LHCN-M2 (cell line): ENCODE measurements at regions not wholly inside any gene's neighbourhood (a gene's known extent, or its start where the extent isn't known, plus 50 kb on each side); places are given as distances from the start of the nearest gene placed in this dataset.
"Not testable (repeated sequence)": the region's sequence is repeated elsewhere in the genome, so short reads cannot be mapped to it uniquely, and the experiment has no call there.

Experiments
- DNase-seq: peaks from one replicate; pipeline ENCODE4 v3.0.0-alpha.2; 2012; ENCODE audit warnings: low read depth

DNA sequence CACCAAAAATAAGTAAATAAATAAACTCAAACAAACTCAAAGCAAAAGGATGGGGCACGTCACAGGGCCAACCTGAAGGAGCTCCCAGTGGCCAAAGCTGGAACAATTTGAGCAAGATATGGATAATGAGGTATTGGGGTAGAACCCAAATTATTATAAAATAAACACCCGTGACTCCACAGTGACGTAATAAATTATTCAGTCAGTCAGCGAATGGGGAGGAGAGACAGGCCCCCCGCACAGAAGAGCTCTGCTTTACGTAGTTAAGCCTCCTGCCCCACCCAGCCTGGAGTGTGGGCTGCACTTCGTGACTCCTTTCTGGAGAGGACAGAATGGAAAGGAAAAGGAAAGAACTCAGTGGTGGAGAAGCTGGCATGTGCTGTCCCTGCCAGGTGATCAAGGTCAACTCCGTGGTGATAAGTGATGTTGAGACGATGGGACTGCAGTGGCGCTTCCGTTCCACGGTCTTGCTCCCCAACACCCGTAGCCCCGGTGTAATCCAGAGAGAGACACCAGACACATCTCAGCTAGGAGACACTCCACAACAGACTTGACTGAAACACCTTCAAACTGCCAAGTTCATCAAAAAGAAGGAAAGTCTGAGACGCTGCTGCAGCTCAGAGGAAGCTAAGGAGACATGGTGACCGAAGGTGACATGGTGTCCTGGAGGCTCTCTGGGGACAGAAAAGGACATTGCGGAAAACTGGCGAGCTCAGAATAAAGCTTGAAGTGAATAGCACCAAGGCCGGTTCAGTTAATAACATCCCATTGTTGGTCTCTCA lies 83.3 kb upstream of the COL5A1 start:
- DNase-seq, result no peak

DNA sequence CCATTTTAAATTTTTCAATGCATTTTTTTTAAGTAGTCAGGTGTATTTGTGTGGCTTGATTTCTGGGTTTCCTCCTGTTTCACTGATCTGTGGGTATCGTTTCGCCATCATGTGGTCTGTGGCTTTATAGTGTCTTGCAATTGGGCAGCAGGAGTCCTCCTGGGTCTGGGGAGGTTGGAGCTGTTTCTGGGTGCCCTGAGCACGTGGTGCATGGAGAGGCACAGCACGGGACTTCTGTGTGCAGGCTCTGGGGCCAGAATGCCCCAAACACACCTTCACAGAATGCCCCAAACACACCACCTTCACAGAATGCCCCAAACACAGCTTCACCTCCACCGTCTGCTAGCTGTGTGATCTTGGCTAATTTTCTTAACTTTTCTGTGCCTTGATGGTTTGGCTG lies 82.6 kb upstream of the COL5A1 start:
- no peak for DNase-seq

DNA sequence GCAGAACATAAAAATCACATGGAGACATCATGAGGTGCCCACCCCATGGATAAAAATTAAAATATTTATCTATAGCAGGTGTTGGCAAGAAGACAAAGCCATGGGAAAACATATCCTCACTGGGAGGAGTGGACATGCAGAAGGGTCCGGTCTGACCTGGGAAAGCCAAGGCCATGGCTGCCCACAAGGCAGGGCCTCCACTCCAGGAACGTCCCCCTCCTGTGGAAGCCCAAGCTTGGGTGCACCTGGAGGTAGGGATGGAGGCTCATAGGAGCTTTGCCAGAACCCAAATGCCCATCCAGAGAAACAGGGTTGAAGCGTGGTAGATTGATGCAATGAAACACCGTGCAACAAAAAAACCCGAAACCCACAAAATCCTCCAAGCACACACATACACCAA lies 81.4 kb upstream of the COL5A1 start:
- DNase-seq, result no peak

DNA sequence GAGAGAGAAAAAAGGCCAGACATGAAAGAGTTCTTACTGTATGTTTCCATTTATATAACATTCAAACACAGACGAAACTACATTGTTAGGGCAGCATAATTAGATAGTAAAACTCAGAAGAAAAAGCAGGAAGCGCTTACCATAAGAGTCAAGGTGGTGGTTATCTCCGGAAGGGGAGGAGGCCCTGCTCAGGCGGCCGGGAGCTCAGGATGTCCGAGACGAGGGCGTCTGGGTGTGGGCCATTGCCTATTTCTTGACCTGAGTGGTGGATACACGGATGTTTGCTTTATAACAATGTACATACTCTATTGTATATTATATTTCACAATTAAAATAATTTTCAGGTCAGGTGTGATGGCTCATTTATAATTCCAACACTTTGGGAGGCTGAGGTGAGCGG lies 80.9 kb upstream of the COL5A1 start:
- no peak for DNase-seq

DNA sequence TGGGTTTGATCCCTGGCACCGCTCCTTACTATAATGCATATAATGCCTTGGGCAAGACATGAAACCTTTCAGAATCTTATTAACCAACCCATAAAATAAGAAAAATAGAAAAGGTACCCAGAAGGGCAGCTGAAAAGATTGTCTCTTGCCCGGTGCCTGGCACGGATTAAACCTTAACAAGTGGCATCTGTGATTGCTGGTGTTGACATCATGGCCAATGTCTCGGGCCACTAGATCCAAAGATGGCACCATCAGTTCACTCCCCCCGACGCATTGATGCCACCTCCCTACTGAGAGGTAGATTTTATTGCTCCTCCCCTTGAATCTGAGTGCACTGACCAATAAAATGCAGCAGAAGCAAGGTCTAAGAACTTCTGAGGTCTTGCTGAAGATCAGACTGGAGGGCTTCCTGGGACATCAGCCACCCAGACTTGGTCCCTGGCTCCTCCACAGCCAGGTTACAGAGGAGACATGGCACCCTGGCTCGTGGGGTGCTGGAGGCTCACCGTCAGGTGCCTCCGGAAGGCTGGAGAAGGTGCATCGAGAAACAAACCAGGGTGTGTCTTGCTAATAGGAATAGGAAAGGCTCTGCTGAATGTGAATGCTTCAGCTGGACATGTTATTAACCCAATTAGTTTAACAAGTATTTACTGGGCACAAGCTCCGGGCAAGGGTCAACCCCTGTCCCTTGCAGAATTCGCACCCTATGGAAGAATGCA lies 80.0 kb upstream of the COL5A1 start:
- DNase-seq, result no peak

DNA sequence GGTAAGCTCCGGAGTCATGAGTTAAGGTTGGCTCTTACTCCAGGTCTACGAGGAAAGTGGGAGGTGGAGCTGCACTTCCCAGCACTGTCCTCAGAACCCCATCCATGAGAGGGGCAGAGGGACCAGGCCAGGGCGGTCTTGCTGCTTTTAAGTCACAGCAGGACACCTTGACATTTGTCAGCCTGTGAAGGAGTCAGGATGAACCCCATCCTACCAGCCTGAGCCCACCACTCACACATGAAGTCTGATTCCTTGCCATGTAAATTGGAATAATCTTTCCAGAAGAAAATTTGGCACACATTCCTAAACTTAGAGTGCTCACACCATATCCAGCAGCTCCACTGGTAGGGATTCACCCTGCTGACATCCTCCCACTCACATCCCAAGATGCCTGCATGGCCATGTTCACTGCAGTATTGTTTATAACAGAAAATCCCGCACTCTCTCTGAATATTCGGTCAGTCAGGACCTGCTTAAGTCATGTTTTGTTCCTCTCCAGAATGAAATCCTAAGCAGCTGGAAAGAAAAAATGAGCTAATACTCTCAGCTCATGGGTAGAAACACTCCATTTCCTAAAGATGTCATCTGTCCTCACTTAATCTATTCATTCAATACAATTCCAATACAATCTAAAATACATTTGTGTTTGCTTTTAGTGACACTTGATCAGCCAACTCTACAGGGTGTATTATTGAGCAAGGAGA lies 79.3 kb upstream of the COL5A1 start:
- DNase-seq, result no peak

DNA sequence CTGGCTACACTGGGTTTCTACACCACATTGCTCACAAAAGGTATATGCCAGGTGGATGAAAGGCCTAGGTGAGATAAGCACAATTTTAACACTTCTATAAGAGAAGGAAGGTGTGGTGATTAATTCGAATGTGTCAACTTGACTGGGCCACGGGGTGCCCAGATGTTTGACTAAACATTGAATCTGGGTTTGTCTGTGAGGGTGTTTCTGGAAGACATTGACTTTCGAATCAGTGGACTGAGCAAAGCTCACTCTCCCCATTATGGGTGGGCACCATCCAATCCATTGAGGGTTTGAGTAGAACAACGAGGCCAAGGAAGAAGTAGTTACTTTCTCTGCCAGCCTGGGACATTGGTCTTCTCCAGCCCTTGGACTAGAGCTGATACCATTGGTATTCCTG lies 78.2 kb upstream of the COL5A1 start:
- DNase-seq, result no peak

DNA sequence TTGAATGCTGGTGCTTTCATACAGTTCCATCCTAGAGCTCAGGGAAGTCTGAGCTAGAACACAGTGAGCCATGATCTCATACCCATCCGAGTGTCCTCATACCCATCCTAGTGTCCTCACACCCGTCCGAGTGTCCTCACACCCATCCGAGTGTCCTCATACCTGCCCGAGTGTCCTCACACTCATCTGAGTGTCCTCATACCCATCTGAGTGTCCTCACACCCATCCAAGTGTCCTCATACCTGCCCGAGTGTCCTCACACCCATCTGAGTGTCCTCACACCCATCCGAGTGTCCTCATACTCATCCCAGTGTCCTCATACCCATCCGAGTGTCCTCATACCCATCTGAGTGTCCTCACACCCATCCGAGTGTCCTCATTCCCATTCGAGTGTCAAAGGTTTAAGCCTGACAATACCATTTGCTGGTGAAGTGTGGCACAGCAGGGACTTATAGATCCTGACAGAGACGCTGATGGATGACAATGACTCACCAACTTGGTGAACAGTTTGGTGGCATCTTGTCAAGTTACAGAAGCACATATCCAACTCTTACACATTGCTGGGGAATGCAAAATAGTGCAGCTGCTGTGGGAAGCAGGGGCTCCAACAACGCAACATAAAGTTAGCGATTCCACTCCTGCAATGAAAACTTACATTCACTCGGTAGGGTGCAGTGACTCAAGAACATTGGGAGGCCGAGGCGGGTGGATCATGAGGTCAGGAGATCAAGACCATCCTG lies 77.0 kb upstream of the COL5A1 start:
- peak; percentile 95 for DNase-seq

DNA sequence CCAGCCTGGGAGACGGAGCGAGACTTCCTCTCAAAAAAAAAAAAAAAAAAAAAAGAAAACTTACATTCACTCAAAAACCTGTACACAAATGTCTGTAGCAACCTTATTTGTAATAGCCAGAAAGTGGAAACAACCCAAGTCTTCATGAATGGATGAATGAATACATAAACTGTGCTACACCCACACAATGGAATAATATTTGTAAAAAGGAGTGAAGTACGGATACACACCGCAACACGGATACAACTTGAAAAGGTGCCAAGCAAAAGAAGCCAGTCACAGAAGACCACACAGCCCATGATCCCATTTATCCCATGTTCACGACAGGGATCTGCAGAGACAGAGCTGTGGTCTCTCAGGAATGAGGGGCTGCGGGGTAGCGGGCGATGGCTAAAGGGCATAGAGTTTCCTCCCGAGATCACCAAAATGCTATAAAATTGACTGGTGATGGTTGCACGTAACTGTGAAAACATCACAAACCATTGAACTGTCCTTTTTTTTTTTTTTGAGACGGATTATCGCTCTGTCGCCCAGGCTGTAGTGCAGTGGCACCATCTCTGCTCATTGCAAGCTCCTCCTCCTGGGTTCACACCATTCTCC lies 76.2 kb upstream of the COL5A1 start:
- DNase-seq, result no peak

DNA sequence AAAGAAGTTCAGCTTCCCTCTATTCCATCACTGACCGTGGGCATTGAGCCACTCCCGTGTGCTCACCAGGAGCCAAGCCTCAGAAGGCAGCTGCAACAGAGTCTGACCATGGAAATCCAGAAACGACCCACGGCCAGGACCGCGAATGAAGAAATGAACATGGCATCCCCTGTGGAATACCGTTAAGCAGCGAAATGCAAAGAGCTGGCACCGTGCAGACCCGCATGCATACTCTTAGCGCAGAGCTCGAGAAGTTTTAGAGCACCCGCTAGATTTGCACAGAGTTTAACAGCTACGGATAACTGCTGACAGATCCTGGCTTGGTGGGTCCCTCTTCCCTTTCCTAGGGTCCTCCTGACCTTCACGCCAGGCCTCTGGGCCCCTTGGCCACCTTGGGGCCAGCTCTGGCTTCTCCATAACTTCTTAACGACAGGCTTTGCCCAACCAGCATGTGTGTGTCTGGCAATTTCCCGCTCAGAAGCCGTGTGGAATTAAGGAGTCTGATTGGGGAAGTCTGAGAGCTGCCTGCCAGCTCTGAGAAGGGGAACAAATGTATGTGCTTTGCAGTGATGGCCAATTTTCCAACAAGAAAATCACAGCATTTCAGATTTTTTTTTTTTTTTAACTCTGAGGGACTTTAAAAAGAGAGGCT lies 75.3 kb upstream of the COL5A1 start:
- no peak for DNase-seq

DNA sequence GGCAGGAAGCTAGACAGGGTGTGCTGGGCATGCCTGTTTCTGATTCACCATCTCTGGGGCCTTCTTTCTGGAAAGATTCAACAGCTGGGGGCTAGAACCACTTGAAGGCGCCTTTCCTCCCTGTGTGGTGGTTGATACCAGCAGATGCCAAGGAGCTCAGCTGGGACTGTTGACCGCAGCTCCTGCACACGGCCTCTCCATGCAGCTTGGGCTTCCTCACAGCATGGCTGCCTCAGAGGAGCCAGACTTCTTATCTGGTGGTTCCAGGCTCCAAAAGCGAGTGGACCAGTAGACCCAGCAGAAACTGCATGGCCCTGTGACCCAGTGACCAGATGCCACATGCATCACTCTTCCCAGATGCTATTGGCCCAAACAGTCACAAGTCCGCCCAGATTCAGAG lies 74.7 kb upstream of the COL5A1 start:
- no peak for DNase-seq

DNA sequence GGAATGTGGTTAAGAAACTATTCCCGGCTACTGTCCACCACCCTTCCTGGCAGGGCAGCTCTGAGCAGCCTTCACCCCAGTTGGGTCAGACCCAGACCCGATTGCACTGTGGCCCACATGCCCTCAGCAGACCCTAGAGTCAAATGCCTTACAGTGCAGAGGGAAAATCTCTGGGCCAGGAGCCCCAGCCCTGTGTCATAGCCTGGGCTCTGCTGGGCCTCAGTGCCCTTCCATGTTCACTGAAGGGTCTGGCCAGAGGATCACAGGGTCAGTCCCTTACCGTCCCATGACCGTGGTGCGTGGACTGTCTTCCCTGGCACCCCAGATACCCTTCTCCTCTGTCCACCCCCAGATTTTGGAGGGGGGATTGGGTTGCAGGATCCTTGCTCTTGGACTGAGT lies 73.5 kb upstream of the COL5A1 start:
- DNase-seq, result no peak

DNA sequence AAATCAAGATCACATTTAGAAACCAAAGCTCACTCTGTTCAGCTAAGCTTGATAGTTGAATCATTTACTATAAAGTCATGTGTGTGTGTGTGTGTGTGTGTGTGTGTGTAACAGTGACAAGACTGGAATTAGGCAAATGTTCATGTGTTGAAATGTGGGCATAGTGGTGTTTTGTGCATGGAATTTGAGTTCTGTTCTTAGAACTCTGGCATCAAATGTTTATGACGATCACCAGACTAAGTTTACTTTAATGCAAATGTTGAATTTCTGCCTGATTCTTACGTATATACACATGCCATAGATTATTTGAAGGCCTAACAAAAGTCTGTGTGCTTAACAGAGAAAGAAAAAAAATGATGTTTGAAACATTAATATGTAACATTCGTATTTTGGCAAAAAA lies 72.8 kb upstream of the COL5A1 start:
- DNase-seq, result no peak

DNA sequence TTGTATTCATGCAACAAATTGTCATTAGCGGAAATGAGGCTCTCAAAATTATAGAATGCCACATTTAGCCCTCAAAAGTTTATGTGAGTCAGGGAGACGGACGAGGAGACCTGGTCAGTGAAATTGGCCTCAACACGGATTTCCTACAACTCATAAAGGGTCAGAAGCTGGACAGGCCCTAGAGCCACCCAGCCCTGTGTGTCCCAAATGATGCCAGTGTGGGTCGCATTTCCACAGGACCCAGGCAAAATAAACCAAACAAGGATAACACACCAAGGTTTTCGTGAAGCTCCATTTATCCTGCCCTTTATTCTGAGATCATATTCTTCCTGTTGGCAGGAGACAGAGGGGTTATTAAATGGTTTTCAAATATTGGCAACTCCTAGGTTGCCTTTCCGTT lies 72.0 kb upstream of the COL5A1 start:
- no peak for DNase-seq

DNA sequence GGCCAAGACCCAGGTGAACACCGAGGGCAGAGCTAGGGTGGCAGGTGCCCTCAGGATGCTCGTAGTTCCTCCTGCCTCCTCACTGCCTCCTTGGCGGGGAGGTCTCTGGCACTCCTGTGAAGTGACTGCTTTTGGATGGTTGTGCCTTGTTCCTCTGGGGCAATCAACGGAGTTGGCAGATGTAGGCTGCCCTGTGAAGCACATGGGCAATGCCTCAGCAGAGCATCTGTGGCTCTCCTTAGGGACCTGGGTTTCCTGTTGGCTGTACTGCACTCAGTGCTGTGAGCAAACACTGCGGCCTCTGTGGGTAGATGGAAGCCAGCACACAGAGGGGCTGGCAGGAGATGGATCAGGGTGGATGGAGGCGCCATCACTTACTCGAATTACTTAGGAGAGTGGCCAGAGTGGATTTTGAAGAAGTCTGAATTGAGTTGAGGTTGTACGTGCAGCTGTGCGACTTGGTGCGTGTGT lies 71.4 kb upstream of the COL5A1 start:
- DNase-seq, result peak; percentile 76

DNA sequence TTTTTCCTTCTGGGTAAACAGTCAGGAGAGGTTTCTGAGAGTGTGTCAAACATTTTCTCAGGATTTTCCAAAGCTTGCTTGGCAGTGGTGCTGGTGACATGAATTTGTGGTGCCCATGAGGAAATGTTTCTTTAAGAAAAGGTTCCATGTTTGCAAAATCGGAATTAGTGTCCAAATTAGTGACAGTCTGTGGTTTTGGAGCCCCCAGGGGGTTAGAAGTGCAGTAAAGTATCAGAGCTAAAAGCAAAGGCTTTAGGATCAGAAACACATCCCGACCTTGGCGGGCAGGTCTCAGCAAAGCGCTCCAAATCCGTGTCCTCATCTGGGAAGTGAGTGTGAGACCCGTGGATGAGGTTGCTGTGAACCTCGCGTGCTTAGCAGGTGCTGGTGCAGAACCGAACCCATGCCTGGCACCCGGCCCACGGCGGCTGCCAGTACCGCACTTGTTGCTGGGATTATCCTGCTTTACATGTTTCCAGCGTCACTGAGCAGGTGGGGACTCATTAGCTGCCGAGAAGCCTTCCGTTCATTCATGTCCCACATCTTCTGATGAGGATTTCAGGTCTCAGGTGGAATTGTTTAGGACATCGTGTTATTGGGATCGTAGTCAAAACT lies 70.8 kb upstream of the COL5A1 start:
- DNase-seq, result no peak

DNA sequence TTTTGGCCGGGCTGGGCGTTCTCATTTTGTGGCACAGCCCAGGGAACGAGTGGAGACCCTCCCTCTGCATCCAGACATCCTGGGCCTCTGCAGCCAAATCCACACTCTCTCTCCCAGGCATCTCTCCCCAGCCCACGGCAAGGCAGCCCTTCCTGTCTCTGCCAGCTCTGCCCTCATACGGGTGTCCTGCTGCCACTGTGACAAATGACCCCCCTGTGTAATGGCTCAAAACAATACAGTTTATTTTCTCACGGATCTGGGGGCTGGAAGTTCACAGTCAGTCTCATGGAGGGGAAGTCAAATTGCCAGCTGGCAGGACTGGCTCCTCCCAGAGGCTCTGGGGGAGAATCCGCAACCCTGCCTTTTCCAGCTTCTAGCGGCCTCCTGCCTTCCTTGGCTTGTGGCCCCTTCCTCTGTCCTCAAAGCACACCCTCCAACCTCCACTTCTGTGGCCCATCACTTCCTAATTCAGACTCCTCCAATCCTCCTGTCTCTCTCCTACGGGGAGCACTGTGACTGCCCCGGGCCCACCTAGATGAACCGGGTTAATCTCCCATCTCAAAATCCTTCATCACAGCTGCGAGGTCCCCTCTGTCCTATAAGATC lies 70.2 kb upstream of the COL5A1 start:
- no peak for DNase-seq

DNA sequence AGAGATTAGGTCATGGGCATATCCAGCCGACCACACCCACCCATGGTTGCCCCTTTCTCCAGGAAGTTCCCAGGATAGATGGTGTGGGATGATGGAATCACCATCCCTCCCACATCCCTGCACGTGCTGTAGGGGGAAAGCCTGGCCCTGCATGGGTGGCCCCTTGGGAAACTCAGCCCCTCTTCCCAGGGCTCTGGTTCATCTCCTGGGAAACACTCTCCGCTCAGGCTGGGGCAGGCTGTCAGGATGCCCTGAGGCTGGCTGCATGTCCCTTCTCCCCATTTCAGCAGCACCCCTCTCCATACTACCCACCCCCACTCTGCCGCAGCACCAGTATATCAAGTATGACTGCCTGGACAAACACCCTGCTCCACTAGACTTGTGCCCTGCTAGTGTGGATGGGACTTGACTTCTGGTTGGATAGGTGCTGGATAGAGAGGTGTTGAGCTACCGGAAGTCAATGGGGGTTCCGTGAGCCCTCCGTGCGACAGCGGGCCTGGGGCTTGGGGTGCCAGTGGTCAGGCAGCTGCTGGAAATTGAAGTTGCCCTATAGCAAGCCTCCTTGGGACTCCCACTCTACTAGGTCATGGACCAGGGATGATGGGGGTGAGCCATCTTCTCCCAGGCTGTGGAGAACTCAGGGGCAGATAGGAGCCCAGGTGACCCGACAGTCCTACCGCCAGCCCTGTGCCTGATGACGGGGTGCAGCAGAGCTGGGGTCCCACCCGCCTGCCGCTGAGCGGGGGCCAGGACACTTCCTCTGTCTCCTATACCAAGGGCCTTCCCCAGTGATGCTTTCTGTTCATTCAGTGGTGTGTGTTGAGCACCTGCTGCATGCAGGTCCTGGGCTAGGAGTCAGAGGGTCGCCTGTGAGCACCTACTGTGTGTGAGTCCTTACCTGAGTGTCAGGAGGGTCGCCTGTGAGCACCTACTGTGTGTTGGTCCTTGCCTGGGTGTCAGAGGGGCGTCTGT lies 69.4 kb upstream of the COL5A1 start:
- no peak for DNase-seq

DNA sequence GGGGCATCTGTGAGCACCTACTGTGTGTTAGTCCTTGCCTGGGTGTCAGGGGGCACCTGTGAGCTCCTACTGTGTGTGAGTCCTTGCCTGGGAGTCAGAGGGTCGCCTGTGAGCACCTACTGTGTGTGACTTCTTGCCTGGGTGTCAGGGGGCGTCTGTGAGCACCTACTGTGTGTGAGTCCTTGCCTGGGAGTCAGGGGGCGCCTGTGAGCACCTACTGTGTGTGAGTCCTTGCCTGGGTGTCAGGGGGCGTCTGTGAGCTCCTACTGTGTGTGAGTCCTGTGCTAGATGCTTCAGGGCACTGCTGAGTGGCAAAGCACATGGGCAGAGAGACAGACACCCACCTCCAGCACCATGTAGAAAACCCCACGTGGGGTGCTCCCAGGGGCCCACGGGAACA lies 66.9 kb upstream of the COL5A1 start:
- not testable (repeated sequence) for DNase-seq
